Cardiac fibroblast (primary cell): ENCODE measurements at regions not wholly inside any gene's neighbourhood (a gene's known extent, or its start where the extent isn't known, plus 50 kb on each side); places are given as distances from the start of the nearest gene placed in this dataset.
A peak's percentile ranks its signal among the peaks of the same experiment; 100 is the strongest.

Source experiments
- DNase-seq, 2 donors: peaks; one replicate each; pipeline versions ENCODE4 v3.0.0 to v3.0.0-alpha.2; 2010; ENCODE audit warnings: low read depth in 2 of 2
- H3K4me3 ChIP-seq, 2 donors: replicated peaks in 1 of 2; 1 replicate in 1 of 2; 2 replicates in 1 of 2; pipeline ENCODE4 v1.5.1; 2011; ENCODE audit warnings: low read depth in 2 of 2, low read length in 2 of 2, mild to moderate bottlenecking in 2 of 2, moderate library complexity in 1 of 2
- TF ChIP-seq, protein P1 (sequence below): IDR thresholded peaks from one replicate; pipeline ENCODE4 v1.5.1; 2011; ENCODE audit warnings: low read depth, mild to moderate bottlenecking, low read length, inconsistent platforms

DNA sequence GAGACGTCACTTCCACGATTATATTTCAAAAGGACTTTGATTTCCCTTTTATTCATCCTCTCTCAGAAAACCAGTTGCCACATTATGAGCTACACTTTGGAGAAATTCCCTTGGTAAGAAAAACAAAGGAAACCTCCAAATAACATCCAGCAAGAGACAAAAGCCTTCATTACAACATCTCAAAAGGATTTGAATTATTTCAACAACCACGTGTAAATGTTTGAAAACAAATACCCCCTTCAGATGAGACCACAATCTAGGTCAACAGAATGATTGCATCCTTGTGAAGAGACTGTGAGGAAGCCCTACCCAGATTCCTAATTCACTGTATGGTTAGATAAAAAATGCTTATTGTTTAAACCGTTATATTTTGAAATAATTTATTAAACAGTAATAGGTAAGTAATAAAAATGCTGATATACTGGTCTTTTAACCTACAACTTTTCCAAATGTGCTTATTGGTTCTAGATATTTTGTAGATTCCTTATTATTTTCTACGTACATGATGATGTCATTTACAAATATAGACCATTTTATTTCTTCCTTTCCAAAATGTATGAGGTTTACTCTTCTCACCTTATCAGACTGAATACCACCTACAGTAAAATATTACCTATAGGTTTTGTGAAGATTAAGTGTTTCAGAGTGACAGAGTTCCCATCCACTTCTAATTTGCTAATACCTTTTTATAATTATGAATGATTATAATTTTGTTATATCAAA, 922.7 kb upstream of the CHAC2 start:
- no peak overlapping the region for H3K4me3 ChIP-seq
- TF ChIP-seq, protein P1, sequence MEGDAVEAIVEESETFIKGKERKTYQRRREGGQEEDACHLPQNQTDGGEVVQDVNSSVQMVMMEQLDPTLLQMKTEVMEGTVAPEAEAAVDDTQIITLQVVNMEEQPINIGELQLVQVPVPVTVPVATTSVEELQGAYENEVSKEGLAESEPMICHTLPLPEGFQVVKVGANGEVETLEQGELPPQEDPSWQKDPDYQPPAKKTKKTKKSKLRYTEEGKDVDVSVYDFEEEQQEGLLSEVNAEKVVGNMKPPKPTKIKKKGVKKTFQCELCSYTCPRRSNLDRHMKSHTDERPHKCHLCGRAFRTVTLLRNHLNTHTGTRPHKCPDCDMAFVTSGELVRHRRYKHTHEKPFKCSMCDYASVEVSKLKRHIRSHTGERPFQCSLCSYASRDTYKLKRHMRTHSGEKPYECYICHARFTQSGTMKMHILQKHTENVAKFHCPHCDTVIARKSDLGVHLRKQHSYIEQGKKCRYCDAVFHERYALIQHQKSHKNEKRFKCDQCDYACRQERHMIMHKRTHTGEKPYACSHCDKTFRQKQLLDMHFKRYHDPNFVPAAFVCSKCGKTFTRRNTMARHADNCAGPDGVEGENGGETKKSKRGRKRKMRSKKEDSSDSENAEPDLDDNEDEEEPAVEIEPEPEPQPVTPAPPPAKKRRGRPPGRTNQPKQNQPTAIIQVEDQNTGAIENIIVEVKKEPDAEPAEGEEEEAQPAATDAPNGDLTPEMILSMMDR = no peak
- DNase-seq = peak in 1 of 2 donors; percentile 8

DNA sequence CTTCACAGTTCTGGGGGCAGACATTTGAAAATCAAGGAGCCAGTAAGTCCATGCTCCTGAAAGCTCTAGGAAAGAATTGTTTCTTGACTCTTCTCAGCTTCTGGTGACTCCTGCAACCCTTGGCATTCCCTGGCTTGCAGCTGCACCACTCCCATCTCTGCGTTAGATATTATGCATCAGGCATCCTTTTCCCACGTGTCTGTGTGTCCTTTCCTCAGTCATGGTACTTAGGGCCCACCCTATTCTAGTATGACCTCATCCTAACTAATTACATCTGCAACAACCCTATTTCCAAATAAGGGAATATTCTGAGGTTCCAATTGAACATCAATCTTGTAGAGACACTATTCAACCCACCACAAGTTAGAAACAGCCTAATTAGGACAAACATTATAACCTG, 931.7 kb upstream of the CHAC2 start:
- DNase-seq = no peak
- H3K4me3 ChIP-seq = no peak overlapping the region
- TF ChIP-seq, protein P1 = no peak

DNA sequence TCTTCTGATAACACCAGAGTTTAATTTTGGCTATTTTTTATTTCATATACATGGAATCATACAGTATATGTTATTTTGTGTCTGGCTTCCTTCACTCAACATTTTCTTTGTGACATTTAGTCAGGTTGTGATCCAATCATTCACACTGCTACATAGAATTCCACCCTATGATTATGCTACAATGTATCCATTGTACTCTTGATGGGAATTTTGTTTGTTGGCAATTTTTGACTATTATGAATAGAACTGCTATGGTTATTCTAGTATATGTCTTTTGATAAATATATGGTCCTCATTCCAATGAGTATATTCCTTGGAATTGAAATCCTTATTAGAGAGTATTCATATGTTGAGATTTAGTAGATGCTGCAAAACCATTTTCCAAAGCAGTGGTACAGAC, 936.4 kb upstream of the CHAC2 start:
- TF ChIP-seq, protein P1 = no peak
- no peak for DNase-seq
- no peak overlapping the region for H3K4me3 ChIP-seq

DNA sequence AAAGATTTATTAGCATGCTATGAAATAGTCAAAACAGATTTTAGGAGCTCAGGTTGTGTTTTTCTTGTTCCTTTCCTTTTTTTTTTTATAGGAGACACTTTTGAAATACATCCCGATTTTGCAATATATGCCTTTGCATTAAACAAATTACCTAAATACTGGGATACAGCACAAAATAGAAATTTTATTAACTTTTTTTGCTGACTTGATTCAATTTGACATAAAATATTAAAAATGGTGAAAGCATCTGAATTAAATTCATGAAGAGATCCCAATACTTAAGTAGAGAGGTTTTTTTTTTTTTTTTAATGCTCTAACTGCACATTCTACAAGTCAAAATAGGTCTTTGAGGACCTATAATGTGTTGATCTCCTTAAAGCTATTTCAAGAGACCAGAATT, 939.5 kb upstream of the CHAC2 start:
- DNase-seq = no peak
- TF ChIP-seq, protein P1 = no peak

DNA sequence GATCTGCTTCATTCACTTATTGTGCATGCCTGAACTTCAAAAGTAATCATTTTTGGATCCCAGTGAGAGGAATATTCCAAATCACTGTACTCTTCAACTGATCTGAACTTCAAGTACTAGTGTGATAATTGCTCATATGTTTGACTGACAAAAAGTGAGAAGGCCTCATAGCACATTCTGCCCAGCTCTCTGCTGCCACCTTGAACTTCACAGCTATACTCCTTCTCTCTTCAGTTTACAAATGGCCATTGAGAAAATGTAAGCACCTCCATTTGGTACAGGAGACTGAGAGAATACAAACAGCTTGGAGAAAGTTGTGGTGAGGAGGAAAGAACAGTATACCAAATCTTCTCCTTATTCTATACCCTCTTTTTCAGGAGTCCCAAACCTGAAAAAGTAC, 946.0 kb upstream of the CHAC2 start:
- TF ChIP-seq, protein P1 = no peak
- peak in 1 of 2 donors; percentile 5 for DNase-seq

More for the DNA sequence above, 939.5 kb upstream of the CHAC2 start:
- no peak overlapping the region for H3K4me3 ChIP-seq

DNA sequence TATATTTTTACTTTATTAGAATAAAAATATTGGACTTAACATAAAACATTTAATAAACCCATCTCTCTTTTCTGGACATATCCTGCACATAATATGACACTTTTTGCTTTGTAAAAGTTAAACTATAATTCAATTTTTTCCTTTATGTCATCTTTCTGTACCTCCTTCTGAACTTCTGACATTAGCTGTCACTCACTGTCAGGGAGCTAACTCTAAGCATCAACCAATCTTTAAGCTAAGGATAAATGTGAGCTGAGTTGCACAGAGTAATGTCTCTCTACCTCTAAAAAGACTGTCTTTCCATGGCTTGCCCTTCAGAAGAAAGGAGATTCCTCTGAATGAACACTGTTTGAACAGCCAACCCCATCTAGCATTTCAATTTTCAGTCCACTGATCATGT, 948.6 kb upstream of the CHAC2 start:
- no peak overlapping the region for H3K4me3 ChIP-seq
- TF ChIP-seq, protein P1 = no peak
- DNase-seq = no peak

More for the DNA sequence above, 946.0 kb upstream of the CHAC2 start:
- H3K4me3 ChIP-seq = no peak overlapping the region

DNA sequence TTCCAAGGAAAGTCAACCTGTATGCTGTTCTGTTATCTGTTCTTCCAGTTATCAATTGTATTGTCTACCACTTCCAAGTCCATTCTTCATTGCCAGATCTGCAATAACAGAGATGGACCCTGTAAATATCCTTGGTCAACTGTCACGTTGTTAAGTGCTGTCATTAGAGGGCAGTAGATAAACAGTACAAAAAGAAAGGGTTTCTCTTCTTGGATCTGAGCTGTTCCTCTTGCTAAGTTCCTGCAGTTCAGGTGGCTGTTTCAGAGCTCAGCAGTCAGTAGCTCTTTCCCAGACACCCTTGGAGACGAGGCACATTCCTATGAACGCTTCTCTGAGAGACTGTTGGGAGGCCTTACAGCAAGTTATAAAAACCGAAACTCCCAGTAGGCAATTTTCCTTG, 957.1 kb upstream of the CHAC2 start:
- no peak overlapping the region for H3K4me3 ChIP-seq
- peak; percentile 41 to 43 for DNase-seq
- TF ChIP-seq, protein P1 = no peak
